Lower lobe of right lung (tissue), 2 donors: ENCODE measurements at regions not wholly inside any gene's neighbourhood (a gene's known extent, or its start where the extent isn't known, plus 50 kb on each side); places are given as distances from the start of the nearest gene placed in this dataset.

Source experiments
- ATAC-seq, 2 donors: fragments of 200-7000 bp; cut with Tn5 transposase; one replicate each; pipeline ENCODE4 v1.9.1; 2020 to 2022; ENCODE audit warnings: mild to moderate bottlenecking in 2 of 2, moderate library complexity in 2 of 2
- DNase-seq: peaks from one replicate; pipeline ENCODE4 v3.0.0-alpha.2; 2020
- H3K27ac ChIP-seq: fragments of 200-600 bp; one replicate; pipeline ENCODE4 v1.8.0; 2022
- H3K27me3 ChIP-seq: fragments of 200-600 bp; one replicate; pipeline ENCODE4 v1.8.0; 2022; ENCODE audit warnings: low read depth
- H3K36me3 ChIP-seq: fragments of 200-600 bp; one replicate; pipeline ENCODE4 v1.8.0; 2022; ENCODE audit warnings: mild to moderate bottlenecking
- H3K4me1 ChIP-seq: fragments of 200-600 bp; one replicate; pipeline ENCODE4 v1.8.0; 2022
- H3K4me3 ChIP-seq: fragments of 200-600 bp; one replicate; pipeline ENCODE4 v1.8.0; 2022; ENCODE audit warnings: mild to moderate bottlenecking
- H3K9me3 ChIP-seq: fragments of 200-600 bp; one replicate; pipeline ENCODE4 v1.8.0; 2022
- CTCF ChIP-seq: fragments of 200-600 bp; IDR thresholded peaks from one replicate; pipeline ENCODE4 v1.8.0; 2022; ENCODE audit warnings: antibody characterized with exemption, mild to moderate bottlenecking
- intact Hi-C: fragments of 100-400 bp; cut with DNase I; formaldehyde crosslinking; loops from one replicate; pipeline ENCODE4 v1.11.0; 2022
- donor health status: DM: no; HTN: yes; CAD: no; lungs with severe emphysema.

- Histone ChIP-seq H3K36me3 (no peaks in the 10 kb centered on the region), H3K9me3 (no peaks in the 10 kb centered on the region), H3K4me3 (no peak overlapping the region), H3K4me1 (no peaks in the 10 kb centered on the region), H3K27me3 (no peaks in the 10 kb centered on the region), H3K27ac (no peak overlapping the region)
- intact Hi-C loops = no loop called here
- no peak for ATAC-seq
- no peak for TF ChIP-seq CTCF
- no peak for DNase-seq
Observed at GRCh38 chr4:125365731-125366130, 51.0 kb downstream of the FAT4 start.

GRCh38 chr4:125368146-125368545 is 53.4 kb downstream of the FAT4 start:
- ATAC-seq (no peak), DNase-seq (no peak)
- Histone ChIP-seq H3K27ac (no peak overlapping the region), H3K4me1 (no peaks in the 10 kb centered on the region), H3K9me3 (no peaks in the 10 kb centered on the region), H3K4me3 (peak overlapping the region; percentile 31), H3K27me3 (no peaks in the 10 kb centered on the region), H3K36me3 (no peaks in the 10 kb centered on the region)
- intact Hi-C loops = no loop called here
- no peak for TF ChIP-seq CTCF

- H3K36me3 ChIP-seq = no peaks in the 10 kb centered on the region
- intact Hi-C loops = no loop called here
- H3K9me3 ChIP-seq = no peaks in the 10 kb centered on the region
- no peak overlapping the region for H3K27ac ChIP-seq
- DNase-seq (no peak), ATAC-seq (no peak)
- no peaks in the 10 kb centered on the region for H3K4me1 ChIP-seq
- H3K4me3 ChIP-seq = peak overlapping the region; percentile 31
- no peak for TF ChIP-seq CTCF
- no peaks in the 10 kb centered on the region for H3K27me3 ChIP-seq
Observed at GRCh38 chr4:125368671-125369081, 53.9 kb downstream of the FAT4 start.

- intact Hi-C loops = no loop called here
- no peaks in the 10 kb centered on the region for H3K9me3 ChIP-seq
- no peaks in the 10 kb centered on the region for H3K36me3 ChIP-seq
- H3K27ac ChIP-seq = no peak overlapping the region
- no peak for ATAC-seq
- TF ChIP-seq CTCF = no peak
- no peaks in the 10 kb centered on the region for H3K4me1 ChIP-seq
- no peaks in the 10 kb centered on the region for H3K27me3 ChIP-seq
- peak overlapping the region; percentile 31 for H3K4me3 ChIP-seq
- no peak for DNase-seq
Observed at GRCh38 chr4:125369098-125369497, 54.3 kb downstream of the FAT4 start.

GRCh38 chr4:125370478-125370877 is 55.7 kb downstream of the FAT4 start:
- ATAC-seq (no peak), DNase-seq (no peak)
- no peaks in the 10 kb centered on the region for H3K4me1 ChIP-seq
- intact Hi-C loops = no loop called here
- TF ChIP-seq CTCF = no peak
- no peaks in the 10 kb centered on the region for H3K9me3 ChIP-seq
- no peak overlapping the region for H3K4me3 ChIP-seq
- no peaks in the 10 kb centered on the region for H3K27me3 ChIP-seq
- H3K36me3 ChIP-seq = no peaks in the 10 kb centered on the region
- no peak overlapping the region for H3K27ac ChIP-seq

GRCh38 chr4:125382995-125383394 is 68.2 kb downstream of the FAT4 start:
- H3K4me1 ChIP-seq = peaks cover 1% of the 10 kb centered on the region
- no peak overlapping the region for H3K4me3 ChIP-seq
- ATAC-seq = no peak
- no peak overlapping the region for H3K27ac ChIP-seq
- TF ChIP-seq CTCF = no peak
- H3K27me3 ChIP-seq = no peaks in the 10 kb centered on the region
- no peaks in the 10 kb centered on the region for H3K9me3 ChIP-seq
- DNase-seq = no peak
- H3K36me3 ChIP-seq = no peaks in the 10 kb centered on the region
- intact Hi-C loops = no loop called here
